KOPT-K1 (cell line): ENCODE measurements at regions not wholly inside any gene's neighbourhood (a gene's known extent, or its start where the extent isn't known, plus 50 kb on each side); places are given as distances from the start of the nearest gene placed in this dataset.

Experiments
- H3K27ac ChIP-seq: fragments of 200-600 bp; sonication (generic); 2 replicates; pipeline ENCODE4 v1.5.1; 2016; ENCODE audit warnings: antibody characterized with exemption, mild to moderate bottlenecking, low read depth, low read length; ENCODE audit not compliant: poor library complexity, severe bottlenecking
- H3K36me3 ChIP-seq: fragments of 200-600 bp; sonication (generic); 2 replicates; pipeline ENCODE4 v1.5.1; 2017; ENCODE audit warnings: antibody characterized with exemption, mild to moderate bottlenecking, low read length, moderate library complexity; ENCODE audit not compliant: insufficient read depth
- H3K9me3 ChIP-seq: fragments of 200-600 bp; sonication (generic); 2 replicates; pipeline ENCODE4 v1.5.1; 2017; ENCODE audit warnings: antibody characterized with exemption, low read length, mild to moderate bottlenecking; ENCODE audit not compliant: insufficient read depth, poor library complexity, severe bottlenecking

DNA sequence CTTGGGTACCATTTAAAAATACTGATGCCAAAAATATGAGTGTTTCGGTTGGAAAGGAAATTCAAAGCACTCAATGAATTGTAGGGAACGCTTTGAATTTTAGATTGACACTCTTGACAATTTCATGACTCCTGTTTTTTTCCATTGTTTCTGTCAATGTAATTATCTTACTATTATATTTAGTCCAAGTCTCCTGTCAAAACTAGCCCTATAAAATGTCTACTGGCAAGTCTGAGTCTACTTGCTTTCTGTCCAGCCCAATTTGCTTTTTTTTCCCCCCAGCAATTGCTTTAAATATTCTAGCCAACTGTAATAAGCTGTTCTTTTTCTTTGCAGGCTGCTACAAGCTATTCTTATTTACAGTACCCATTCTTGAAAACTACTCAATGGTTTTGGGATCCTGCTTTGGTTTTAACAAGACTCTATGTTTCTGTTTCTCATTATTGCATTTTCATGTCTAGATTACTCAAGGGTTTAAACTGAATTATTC, 1103.9 kb upstream of the GJE1 start:
- Histone ChIP-seq H3K36me3 (no peaks in the 10 kb centered on the region), H3K27ac (no peak overlapping the region), H3K9me3 (no peaks in the 10 kb centered on the region)

DNA sequence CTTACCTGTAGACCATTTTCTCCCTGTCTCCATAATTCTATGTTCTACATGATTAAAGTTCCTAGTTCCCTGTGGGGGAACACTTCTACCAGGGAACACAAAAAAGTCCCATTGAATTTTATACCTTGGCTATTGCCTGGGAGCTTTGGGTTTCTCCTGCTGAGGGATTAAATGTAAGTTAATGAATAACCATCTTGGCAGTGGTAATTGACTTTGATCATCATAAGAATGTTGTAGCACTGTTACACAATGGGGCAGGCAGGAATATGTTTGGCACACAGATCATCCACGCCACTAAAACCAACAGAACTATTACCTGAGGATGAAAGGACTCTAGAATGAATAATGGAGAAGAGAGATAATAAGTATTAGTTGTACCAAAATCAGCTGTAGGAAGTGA, 1106.2 kb upstream of the GJE1 start:
- H3K36me3 ChIP-seq = no peaks in the 10 kb centered on the region
- no peak overlapping the region for H3K27ac ChIP-seq

DNA sequence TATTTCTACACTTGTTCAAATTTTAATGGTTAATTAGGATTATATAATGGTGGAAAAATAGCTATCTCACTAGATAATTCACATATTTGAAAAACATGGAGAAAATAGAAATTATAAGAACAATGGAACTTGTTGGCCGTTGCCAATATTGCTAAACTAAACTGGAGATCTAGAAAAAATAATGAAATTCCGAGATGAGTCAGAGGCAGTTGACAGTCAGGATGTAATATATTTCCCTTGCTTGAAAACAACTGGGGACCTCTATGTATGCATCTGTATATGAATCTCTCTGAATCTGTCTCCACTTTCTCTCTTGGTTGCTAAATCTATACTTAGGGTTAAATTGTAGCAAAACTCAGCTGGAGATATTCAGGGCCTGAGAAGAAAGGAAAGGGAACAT, 1108.2 kb upstream of the GJE1 start:
- H3K9me3 ChIP-seq = no peaks in the 10 kb centered on the region
- no peaks in the 10 kb centered on the region for H3K36me3 ChIP-seq
- H3K27ac ChIP-seq = no peak overlapping the region

More for the DNA sequence above, 1106.2 kb upstream of the GJE1 start:
- H3K9me3 ChIP-seq = no peaks in the 10 kb centered on the region

DNA sequence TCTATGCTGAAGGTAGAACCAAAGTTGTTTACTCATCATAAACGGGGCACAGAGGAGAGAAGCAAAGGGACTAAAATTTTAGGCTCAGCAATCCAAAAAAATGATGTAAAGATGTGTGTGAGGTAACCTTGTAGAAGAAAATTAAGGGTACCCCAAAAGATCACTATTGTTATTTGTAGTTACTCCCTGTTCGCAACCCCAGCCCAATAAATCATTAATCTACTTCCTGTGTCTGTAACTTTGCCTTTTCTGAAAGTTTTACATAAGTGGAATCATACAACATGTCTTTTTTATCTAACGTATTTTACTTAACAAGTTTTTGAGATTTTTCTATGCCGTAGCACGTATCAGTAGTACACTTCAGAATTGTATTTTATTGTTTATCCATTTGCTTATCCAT, 1114.8 kb upstream of the GJE1 start:
- Histone ChIP-seq H3K27ac (no peak overlapping the region), H3K36me3 (no peaks in the 10 kb centered on the region), H3K9me3 (no peaks in the 10 kb centered on the region)

DNA sequence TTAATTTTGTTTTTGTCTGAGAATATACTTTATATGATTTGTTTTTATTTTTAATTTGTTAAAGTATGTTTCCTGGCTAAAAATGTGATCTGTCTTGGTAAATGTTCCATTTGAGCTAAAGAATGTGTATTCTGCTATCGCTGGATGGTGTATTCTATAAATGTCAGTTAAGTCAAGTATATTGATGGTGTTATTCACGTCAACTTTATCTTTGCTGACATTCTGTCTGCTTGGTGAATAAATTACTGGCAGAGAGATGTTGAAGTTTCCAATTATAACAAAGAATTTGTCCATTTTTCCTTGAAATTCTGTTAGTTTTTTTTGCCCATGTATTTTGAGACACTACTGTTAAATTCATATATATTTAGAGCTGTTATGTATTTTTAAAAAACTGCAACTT, 1131.8 kb upstream of the GJE1 start:
- Histone ChIP-seq H3K27ac (no peak overlapping the region), H3K9me3 (no peaks in the 10 kb centered on the region), H3K36me3 (no peaks in the 10 kb centered on the region)

DNA sequence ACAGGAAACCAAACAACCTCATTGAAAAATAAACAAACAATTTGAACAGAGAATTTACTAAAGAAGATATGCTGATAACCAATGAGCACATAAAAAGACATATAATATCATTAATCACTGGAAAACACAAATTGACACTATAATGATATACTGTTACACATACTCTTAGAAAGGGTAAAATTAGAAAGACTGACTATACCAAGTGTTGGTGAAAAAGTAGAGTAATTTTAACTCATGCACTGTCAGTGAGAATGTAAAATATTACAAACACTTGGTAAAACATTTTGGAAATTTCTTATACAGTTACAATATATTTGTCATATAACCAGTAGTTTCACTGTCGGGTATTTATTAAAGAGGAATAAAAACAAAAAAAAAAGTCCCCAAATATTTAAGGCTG, 1139.2 kb upstream of the GJE1 start:
- Histone ChIP-seq H3K9me3 (no peaks in the 10 kb centered on the region), H3K27ac (no peak overlapping the region), H3K36me3 (no peaks in the 10 kb centered on the region)

DNA sequence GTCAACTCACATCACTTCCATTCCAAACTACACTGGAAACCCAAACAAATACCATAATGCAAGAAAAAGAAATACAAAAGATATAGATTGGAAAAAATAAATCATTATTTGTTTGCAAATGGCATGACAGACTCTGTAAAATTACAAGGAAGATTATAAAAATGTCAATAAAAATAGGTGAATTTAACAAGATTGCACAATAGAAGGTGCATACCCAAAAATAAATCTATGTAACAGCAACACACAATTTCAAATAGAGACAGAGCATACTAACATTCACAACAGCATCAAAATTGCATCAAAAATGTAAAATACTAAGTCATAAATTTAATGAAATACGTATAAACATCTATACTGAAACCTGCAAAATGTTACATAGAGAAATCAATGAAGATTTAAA, 1140.0 kb upstream of the GJE1 start:
- H3K9me3 ChIP-seq = no peaks in the 10 kb centered on the region
- H3K27ac ChIP-seq = no peak overlapping the region
- H3K36me3 ChIP-seq = no peaks in the 10 kb centered on the region

DNA sequence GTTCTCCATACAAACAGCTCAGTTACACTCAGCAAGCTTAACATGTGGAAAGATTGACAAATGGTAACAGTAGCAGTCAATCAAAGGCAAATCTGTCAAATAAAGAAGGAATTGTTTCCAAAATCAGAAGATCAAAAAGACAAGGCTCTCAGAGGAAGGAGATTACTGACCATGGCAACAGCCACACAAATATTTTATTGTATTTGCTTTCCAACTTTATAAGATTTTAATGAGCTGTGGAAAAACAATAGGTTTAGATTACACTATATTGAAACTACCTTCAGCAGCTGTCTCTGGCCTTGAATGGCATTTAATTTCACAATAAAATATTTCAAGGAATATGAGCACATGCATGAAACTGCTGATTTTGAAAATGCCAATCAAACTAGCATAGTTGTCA, 1143.9 kb upstream of the GJE1 start:
- H3K27ac ChIP-seq = no peak overlapping the region
- H3K9me3 ChIP-seq = no peaks in the 10 kb centered on the region
- H3K36me3 ChIP-seq = no peaks in the 10 kb centered on the region

DNA sequence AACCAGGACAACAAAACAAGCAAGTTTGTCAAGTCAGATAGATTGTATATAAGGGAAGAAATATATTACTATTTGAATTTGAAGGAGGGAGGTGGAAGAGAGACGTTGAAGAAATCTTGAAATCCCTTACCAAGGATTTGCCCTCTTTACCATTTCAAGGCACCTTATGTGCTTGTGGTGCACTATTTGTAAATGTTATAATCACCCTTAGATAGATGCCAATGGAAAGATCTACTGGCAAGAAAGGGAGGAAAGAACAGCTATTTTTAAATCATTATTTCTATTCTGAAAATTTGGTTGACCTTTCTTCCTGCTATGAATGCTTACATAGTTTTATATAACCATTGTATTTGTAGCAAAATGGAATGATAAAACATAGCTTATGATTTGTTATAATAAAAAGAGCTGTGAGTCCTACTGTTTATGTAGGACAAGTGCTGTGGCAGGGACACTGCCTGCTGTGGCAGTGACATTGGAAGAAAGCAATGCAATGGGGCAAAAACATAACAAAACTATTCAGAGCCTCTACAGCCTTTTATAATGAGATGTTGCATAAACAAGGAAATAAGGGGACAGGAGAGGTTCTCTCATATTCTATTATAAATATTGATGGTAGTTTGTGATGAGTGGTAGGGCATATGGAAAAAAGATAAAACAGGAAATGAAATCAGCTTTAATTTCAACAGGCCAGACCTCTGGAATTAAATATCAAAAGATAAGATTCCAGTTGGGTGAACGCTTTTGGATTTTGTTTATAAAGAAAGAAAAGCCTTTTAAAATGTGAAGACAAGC, 1145.2 kb upstream of the GJE1 start:
- no peaks in the 10 kb centered on the region for H3K36me3 ChIP-seq
- no peaks in the 10 kb centered on the region for H3K9me3 ChIP-seq
- H3K27ac ChIP-seq = no peak overlapping the region

DNA sequence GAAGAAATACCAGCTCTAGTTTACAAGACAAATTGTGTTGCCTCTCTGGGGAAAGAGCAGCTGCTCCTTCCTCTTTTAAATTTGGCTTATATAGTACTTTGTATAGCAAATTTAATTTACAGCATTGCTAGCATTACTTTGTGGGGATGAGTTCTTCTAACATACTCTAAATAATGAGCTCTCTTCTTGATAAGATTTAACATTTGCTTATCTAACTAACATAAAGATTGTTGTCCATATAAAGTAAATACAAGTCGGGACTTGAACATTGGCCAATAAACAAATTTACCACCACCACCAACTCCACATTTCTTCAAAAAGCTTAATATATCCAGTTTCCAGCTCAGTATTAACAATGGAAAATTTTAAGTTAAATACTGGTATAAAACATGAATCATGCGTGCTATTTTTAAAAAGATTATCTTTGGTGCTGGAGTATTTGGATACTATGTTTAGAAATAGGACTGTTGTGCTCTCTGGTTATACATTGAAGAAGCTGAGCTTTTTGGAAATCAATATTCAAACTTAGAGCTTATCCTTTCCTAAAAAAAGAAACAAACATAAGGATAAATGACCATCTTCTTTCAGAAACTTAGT, 1146.9 kb upstream of the GJE1 start:
- no peak overlapping the region for H3K27ac ChIP-seq
- no peaks in the 10 kb centered on the region for H3K36me3 ChIP-seq
- no peaks in the 10 kb centered on the region for H3K9me3 ChIP-seq

DNA sequence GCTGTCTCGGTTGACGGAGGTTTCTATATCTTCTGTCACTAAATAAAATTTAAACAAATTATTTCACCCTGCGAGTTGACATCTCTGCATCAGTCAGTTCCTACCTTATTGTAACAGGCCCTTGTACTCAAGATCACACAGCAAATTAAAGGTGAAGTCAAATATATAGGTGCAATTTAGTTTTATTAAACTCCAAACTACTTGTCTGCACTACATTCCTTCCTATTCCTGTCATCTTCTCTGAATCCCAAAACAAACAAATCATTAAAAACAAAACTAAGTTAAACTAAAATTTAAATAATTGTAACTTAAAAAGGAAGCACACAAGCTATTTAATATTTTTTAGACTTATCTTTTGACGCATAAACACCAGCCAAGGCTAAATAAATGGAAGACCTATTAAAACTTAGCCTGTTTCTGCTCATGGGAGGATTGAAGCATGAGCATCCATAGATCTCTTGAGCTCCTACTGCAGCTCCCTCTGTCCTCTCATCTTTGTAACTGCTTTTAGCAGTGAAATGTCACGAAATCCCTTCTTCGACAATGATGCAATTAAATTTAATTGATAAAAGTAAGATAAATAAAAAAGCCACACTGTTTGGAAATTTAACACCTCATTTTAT, 1152.3 kb upstream of the GJE1 start:
- no peaks in the 10 kb centered on the region for H3K36me3 ChIP-seq
- H3K27ac ChIP-seq = no peak overlapping the region
- no peaks in the 10 kb centered on the region for H3K9me3 ChIP-seq

DNA sequence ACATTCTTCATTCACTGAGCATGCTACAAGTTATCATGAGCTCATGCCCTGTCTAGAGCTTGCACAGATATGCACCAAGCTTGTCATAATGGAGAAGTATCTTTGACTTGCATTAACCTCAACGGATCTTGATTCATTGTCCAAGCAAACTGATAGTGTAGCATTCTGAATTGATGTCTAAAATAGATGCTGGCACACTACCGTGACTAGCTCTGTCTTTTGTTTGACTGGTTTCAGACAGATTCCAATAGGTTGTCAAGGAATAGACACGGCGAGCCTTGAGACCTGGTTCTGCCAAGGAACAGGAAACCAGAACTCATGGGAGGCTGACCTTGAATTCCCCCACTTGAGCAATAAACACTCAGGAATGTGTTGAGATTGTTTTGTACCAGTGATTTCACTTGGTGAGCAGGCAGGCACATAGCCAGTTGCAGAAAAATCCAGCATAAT, 1153.1 kb upstream of the GJE1 start:
- H3K27ac ChIP-seq = no peak overlapping the region
- no peaks in the 10 kb centered on the region for H3K9me3 ChIP-seq

DNA sequence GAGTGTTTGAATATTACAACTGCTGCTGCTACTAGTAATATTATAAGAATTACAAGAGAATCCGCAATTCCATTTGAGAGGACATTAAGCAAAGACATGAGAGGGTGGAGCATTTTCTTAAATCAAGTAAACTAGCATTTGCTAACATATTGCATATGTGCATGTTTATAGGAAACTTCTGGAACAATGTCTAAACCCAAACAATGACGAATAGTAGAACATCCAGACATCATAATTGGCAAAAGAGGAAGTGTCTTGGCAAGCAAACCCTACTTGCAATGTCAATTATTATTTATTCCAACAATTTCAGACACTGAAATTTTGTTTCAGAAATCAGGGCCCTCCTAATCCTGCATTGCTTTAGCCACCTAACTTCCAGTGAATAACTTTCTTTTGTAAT, 1155.3 kb upstream of the GJE1 start:
- Histone ChIP-seq H3K36me3 (no peaks in the 10 kb centered on the region), H3K27ac (no peak overlapping the region), H3K9me3 (no peaks in the 10 kb centered on the region)

More for the DNA sequence above, 1153.1 kb upstream of the GJE1 start:
- no peaks in the 10 kb centered on the region for H3K36me3 ChIP-seq

DNA sequence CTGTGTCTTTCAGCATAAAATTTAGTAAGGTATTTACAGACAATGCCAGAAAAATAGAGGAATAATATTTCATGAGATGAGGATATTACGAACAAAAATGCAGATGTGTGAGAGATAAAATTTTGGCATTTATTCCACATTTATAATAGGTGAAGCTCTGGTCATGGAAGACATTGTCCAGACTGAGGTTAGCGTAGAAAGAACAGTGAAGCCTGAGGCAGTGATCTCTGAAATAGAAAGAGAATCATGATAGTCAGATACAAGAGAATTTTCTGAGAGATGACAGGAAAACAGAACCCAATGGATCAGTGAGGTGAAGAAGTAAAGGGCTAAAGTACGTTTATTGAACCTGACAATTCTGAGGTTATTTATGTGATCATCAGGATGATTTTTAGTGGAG, 1155.9 kb upstream of the GJE1 start:
- H3K27ac ChIP-seq = no peak overlapping the region
- H3K36me3 ChIP-seq = no peaks in the 10 kb centered on the region
- H3K9me3 ChIP-seq = no peaks in the 10 kb centered on the region

DNA sequence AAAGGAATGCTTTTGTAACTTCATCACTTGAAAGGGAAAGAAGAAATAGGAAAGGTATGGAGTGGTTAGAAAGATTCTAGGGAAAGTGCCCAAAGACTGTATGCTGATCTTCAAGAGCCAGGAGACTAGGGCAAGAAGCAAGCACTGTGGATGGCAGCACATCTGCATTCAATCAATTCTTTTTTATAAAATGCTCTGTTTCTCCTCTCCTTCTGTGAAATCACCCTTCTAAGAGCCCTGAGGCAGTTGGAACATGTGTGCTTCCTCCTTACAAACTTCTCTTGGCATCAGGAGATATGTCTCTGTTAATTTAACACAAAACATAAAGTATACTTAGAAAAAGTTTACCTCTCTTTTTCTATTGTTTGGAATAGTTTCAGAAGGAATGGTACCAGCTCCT, 1162.2 kb upstream of the GJE1 start:
- peaks cover 3% of the 10 kb centered on the region for H3K9me3 ChIP-seq
- H3K36me3 ChIP-seq = no peaks in the 10 kb centered on the region
- no peak overlapping the region for H3K27ac ChIP-seq
